GM10248 (cell line): ENCODE measurements at regions not wholly inside any gene's neighbourhood (a gene's known extent, or its start where the extent isn't known, plus 50 kb on each side); places are given as distances from the start of the nearest gene placed in this dataset.

Experiments
- CTCF ChIA-PET: fragments of 300-600 bp; sonication (Branson Sonifier 250); formaldehyde crosslinking; extraction: SDS; loops from one replicate; lab custom pipeline; 2021; ENCODE audit warnings: antibody characterized with exemption; lab: Yijun Ruan, JAX
- POLR2A ChIA-PET: fragments of 350-650 bp; sonication (Branson Sonifier 250); formaldehyde crosslinking; extraction: SDS; loops from one replicate; lab custom pipeline; 2020; ENCODE audit warnings: antibody characterized with exemption; lab: Yijun Ruan, JAX
- DNase-seq: peaks from one replicate; pipeline ENCODE4 v3.0.0; 2012; ENCODE audit errors: extremely low spot score
- TF ChIP-seq, protein P1 (sequence below): IDR thresholded peaks from 2 replicates; pipeline ENCODE4 v1.5.1; 2012; ENCODE audit warnings: mild to moderate bottlenecking, low read depth; ENCODE audit errors: extremely low read depth, missing control alignments, control extremely low read depth

DNA sequence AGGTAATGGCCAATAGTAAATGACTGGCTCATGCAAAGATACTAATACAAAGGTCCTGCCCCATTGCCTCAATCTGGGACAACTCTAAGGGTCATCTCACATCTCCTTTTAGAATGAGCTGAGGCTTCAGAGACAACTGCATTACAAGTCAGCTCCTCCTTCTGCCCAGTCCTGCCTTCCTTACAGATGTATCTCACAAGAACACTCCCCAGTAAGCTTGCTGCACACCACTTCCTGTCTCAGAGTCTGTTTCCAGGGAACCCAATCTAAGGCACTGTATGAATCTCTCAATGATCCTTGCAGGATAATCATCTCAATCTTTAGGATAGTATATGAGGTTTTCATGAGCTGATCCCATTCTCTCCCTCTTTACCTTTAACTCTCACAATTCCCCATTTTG lies 57.8 kb upstream of the ZDHHC17 start:
- TF ChIP-seq, protein P1, sequence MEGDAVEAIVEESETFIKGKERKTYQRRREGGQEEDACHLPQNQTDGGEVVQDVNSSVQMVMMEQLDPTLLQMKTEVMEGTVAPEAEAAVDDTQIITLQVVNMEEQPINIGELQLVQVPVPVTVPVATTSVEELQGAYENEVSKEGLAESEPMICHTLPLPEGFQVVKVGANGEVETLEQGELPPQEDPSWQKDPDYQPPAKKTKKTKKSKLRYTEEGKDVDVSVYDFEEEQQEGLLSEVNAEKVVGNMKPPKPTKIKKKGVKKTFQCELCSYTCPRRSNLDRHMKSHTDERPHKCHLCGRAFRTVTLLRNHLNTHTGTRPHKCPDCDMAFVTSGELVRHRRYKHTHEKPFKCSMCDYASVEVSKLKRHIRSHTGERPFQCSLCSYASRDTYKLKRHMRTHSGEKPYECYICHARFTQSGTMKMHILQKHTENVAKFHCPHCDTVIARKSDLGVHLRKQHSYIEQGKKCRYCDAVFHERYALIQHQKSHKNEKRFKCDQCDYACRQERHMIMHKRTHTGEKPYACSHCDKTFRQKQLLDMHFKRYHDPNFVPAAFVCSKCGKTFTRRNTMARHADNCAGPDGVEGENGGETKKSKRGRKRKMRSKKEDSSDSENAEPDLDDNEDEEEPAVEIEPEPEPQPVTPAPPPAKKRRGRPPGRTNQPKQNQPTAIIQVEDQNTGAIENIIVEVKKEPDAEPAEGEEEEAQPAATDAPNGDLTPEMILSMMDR: no peak
- POLR2A ChIA-PET: no interaction called here
- DNase-seq: no peak
- CTCF ChIA-PET: interaction anchor here (1.2 kb wide), 1 partner anchor 36 kb away, joined by 4 read pairs; no protein-coding TSS in a partner anchor

GRCh38 chr12:76706761-76707160 lies 57.2 kb upstream of the ZDHHC17 start:
- POLR2A ChIA-PET: no interaction called here
- no peak for DNase-seq
- TF ChIP-seq, protein P1: no peak
- CTCF ChIA-PET: no interaction called here

DNA sequence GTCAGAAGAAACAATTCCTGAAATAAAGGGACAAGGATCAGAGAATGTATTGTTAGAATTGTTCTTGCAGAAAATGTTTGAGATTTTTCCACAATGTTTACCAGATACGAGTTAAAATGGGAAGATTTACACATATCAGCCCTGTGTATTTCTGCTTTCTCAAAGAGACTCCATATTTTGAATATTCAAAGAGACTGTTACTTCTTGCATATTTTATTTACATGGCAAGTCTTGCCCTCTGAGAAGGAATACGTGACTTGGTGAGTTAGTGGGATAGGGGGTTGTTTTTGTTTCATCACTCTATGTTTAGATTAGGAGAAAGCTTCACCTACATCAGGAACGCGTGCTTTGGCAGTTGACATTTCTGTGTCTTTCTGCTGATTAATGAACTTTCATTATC lies 56.1 kb upstream of the ZDHHC17 start:
- TF ChIP-seq, protein P1: no peak
- DNase-seq: no peak
- CTCF ChIA-PET: interaction anchor here (0.7 kb wide), 1 partner anchor 26 kb away, joined by 3 read pairs; no protein-coding TSS in a partner anchor
- POLR2A ChIA-PET: no interaction called here

- CTCF ChIA-PET: no interaction called here
- TF ChIP-seq, protein P1: no peak
- no peak for DNase-seq
- POLR2A ChIA-PET: no interaction called here
Measured at GRCh38 chr12:76708296-76708695, 55.6 kb upstream of the ZDHHC17 start.

GRCh38 chr12:76711241-76711640 lies 52.7 kb upstream of the ZDHHC17 start:
- POLR2A ChIA-PET: no interaction called here
- CTCF ChIA-PET: interaction anchor here (1.1 to 2.9 kb wide), 2 partner anchors 10 to 45 kb away, joined by 3 to 9 read pairs; no protein-coding TSS in a partner anchor
- TF ChIP-seq, protein P1: no peak
- no peak for DNase-seq

- TF ChIP-seq, protein P1: no peak
- DNase-seq: no peak
- ChIA-PET POLR2A (no interaction called here), CTCF (interaction anchor here (1.3 to 1.7 kb wide), 2 partner anchors 11 to 13 kb away, joined by 3 to 7 read pairs; no protein-coding TSS in a partner anchor)
Measured at GRCh38 chr12:76713130-76713529, 50.8 kb upstream of the ZDHHC17 start.

GRCh38 chr12:76713986-76714385 lies 49.9 kb upstream of the ZDHHC17 start:
- TF ChIP-seq, protein P1: no peak
- ChIA-PET POLR2A (no interaction called here), CTCF (interaction anchor here (1.7 kb wide), 1 partner anchor 12 kb away, joined by 7 read pairs; no protein-coding TSS in a partner anchor)
- DNase-seq: no peak
